NOMO-1 (cell line): ENCODE measurements at regions not wholly inside any gene's neighbourhood (a gene's known extent, or its start where the extent isn't known, plus 50 kb on each side); places are given as distances from the start of the nearest gene placed in this dataset.

Experiments
- DNase-seq, 2 experiments: peaks; one replicate each; lab custom pipeline; 2025; ENCODE audit not compliant: unreplicated experiment in 2 of 2; lab: John Stamatoyannopoulos, UW

- DNase-seq, result no peak
These were observed 221.9 kb downstream of the LRRN1 start for GRCh38 chr3:4021162-4021561.

GRCh38 chr3:4029135-4029534, 229.9 kb downstream of the LRRN1 start:
- no peak for DNase-seq

- DNase-seq, result no peak
These were observed 231.4 kb downstream of the LRRN1 start for GRCh38 chr3:4030624-4031023.

- DNase-seq, result no peak
These were observed 234.1 kb downstream of the LRRN1 start for GRCh38 chr3:4033296-4033695.

- no peak for DNase-seq
These were observed 236.8 kb downstream of the LRRN1 start for GRCh38 chr3:4036046-4036445.

GRCh38 chr3:4038351-4038750, 239.1 kb downstream of the LRRN1 start:
- DNase-seq, result no peak

- no peak for DNase-seq
These were observed 242.8 kb downstream of the LRRN1 start for GRCh38 chr3:4042070-4042469.

- no peak for DNase-seq
These were observed 243.6 kb downstream of the LRRN1 start for GRCh38 chr3:4042869-4043268.

- DNase-seq, result no peak
These were observed 244.8 kb downstream of the LRRN1 start for GRCh38 chr3:4043867-4044575.

GRCh38 chr3:4044619-4045018, 245.4 kb downstream of the LRRN1 start:
- DNase-seq, result no peak

GRCh38 chr3:4045756-4046155, 246.5 kb downstream of the LRRN1 start:
- no peak for DNase-seq

GRCh38 chr3:4047366-4047765, 248.1 kb downstream of the LRRN1 start:
- no peak for DNase-seq

GRCh38 chr3:4052706-4053105, 250.5 kb upstream of the SETMAR start:
- DNase-seq, result no peak

GRCh38 chr3:4053975-4054374, 249.2 kb upstream of the SETMAR start:
- DNase-seq, result no peak

- DNase-seq, result no peak
These were observed 243.1 kb upstream of the SETMAR start for GRCh38 chr3:4060064-4060463.

- no peak for DNase-seq
These were observed 242.6 kb upstream of the SETMAR start for GRCh38 chr3:4060603-4061002.

- DNase-seq, result peak; percentile 21 to 64
These were observed 242.0 kb upstream of the SETMAR start for GRCh38 chr3:4061195-4061594.

- DNase-seq, result no peak
These were observed 241.3 kb upstream of the SETMAR start for GRCh38 chr3:4061783-4062360.

- DNase-seq, result no peak
These were observed 240.5 kb upstream of the SETMAR start for GRCh38 chr3:4062621-4063020.

GRCh38 chr3:4063916-4064574, 239.1 kb upstream of the SETMAR start:
- DNase-seq, result no peak

GRCh38 chr3:4065085-4065484, 238.1 kb upstream of the SETMAR start:
- DNase-seq, result peak in 1 of 2 experiments; percentile 54

GRCh38 chr3:4065554-4065953, 237.6 kb upstream of the SETMAR start:
- DNase-seq, result no peak
